ENCODE measurements at regions not wholly inside any gene's neighbourhood (a gene's known extent, or its start where the extent isn't known, plus 50 kb on each side); places are given as distances from the start of the nearest gene placed in this dataset.

DNA sequence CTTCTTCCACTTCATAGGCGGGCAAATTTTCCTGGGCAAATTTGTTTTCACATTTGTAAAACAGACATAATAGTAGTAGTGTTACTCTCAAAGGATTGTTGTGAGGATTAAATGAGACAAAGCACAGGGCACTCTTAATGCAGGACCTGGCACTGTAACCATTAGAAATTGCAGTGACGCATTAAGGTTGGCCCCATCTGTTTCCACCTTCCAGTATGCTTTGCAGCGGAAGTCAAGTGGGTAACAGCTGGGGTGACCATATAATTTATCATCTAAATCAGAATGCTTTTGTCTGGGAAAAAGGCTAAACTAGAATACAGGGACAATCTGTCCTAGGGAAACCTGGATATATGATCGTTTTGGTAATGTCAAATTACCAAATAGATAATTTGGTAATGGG is 132.5 kb upstream of the CACHD1 start (continued):
- TF ChIP-seq, protein P1, sequence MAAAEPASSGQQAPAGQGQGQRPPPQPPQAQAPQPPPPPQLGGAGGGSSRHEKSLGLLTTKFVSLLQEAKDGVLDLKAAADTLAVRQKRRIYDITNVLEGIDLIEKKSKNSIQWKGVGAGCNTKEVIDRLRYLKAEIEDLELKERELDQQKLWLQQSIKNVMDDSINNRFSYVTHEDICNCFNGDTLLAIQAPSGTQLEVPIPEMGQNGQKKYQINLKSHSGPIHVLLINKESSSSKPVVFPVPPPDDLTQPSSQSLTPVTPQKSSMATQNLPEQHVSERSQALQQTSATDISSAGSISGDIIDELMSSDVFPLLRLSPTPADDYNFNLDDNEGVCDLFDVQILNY (CRISPR knock-in tag; IDR thresholded peaks at IDR 0.05) = no peak
- TF ChIP-seq NFE2L1 (CRISPR knock-in tag; IDR thresholded peaks at IDR 0.05) (no peak), ETV6 (CRISPR knock-in tag; IDR thresholded peaks at IDR 0.05) (no peak), TCF7 (CRISPR knock-in tag; IDR thresholded peaks at IDR 0.05; ENCODE audit: low read depth) (no peak), GABPB1 (CRISPR knock-in tag; IDR thresholded peaks at IDR 0.05) (no peak)
- TF ChIP-seq, protein P2, sequence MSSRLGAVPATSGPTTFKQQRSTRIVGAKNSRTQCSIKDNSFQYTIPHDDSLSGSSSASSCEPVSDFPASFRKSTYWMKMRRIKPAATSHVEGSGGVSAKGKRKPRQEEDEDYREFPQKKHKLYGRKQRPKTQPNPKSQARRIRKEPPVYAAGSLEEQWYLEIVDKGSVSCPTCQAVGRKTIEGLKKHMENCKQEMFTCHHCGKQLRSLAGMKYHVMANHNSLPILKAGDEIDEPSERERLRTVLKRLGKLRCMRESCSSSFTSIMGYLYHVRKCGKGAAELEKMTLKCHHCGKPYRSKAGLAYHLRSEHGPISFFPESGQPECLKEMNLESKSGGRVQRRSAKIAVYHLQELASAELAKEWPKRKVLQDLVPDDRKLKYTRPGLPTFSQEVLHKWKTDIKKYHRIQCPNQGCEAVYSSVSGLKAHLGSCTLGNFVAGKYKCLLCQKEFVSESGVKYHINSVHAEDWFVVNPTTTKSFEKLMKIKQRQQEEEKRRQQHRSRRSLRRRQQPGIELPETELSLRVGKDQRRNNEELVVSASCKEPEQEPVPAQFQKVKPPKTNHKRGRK (CRISPR knock-in tag; IDR thresholded peaks at IDR 0.05; ENCODE audit: borderline replicate concordance) = no peak

DNA sequence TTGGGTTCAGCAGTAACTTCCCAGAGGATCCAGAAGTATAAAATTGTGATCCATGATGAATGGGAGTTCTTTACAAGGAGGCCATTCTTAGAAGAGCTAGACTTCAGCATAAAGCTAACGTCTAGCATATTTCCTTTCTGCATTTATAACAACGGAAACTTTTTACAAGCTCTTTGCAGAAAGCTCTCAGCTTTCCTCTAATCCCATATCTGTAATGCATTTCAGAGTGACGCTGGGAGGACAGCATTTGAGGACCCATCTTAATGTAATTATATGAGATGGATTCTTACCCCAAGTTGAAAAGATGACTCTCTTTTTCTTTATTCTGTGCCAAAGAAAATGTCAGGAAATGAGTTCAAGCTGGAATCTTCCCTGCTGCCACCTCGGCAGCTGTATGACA is 132.0 kb upstream of the CACHD1 start:
- TF ChIP-seq, protein P3, sequence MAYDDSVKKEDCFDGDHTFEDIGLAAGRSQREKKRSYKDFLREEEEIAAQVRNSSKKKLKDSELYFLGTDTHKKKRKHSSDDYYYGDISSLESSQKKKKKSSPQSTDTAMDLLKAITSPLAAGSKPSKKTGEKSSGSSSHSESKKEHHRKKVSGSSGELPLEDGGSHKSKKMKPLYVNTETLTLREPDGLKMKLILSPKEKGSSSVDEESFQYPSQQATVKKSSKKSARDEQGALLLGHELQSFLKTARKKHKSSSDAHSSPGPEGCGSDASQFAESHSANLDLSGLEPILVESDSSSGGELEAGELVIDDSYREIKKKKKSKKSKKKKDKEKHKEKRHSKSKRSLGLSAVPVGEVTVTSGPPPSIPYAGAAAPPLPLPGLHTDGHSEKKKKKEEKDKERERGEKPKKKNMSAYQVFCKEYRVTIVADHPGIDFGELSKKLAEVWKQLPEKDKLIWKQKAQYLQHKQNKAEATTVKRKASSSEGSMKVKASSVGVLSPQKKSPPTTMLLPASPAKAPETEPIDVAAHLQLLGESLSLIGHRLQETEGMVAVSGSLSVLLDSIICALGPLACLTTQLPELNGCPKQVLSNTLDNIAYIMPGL (CRISPR knock-in tag; IDR thresholded peaks at IDR 0.05) = no peak
- TF ChIP-seq NFE2L1 (CRISPR knock-in tag; IDR thresholded peaks at IDR 0.05) (no peak), RELA (CRISPR knock-in tag; IDR thresholded peaks at IDR 0.05; ENCODE audit: borderline replicate concordance) (no peak), NFATC4 (CRISPR knock-in tag; IDR thresholded peaks at IDR 0.05) (no peak), TEAD1 (CRISPR knock-in tag; IDR thresholded peaks at IDR 0.05) (no peak), FOXK1 (CRISPR knock-in tag; IDR thresholded peaks at IDR 0.05) (no peak)
- TF ChIP-seq, protein P4, sequence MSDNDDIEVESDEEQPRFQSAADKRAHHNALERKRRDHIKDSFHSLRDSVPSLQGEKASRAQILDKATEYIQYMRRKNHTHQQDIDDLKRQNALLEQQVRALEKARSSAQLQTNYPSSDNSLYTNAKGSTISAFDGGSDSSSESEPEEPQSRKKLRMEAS (CRISPR knock-in tag; IDR thresholded peaks at IDR 0.05) = no peak
- TF ChIP-seq, protein P5, sequence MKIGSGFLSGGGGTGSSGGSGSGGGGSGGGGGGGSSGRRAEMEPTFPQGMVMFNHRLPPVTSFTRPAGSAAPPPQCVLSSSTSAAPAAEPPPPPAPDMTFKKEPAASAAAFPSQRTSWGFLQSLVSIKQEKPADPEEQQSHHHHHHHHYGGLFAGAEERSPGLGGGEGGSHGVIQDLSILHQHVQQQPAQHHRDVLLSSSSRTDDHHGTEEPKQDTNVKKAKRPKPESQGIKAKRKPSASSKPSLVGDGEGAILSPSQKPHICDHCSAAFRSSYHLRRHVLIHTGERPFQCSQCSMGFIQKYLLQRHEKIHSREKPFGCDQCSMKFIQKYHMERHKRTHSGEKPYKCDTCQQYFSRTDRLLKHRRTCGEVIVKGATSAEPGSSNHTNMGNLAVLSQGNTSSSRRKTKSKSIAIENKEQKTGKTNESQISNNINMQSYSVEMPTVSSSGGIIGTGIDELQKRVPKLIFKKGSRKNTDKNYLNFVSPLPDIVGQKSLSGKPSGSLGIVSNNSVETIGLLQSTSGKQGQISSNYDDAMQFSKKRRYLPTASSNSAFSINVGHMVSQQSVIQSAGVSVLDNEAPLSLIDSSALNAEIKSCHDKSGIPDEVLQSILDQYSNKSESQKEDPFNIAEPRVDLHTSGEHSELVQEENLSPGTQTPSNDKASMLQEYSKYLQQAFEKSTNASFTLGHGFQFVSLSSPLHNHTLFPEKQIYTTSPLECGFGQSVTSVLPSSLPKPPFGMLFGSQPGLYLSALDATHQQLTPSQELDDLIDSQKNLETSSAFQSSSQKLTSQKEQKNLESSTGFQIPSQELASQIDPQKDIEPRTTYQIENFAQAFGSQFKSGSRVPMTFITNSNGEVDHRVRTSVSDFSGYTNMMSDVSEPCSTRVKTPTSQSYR (CRISPR knock-in tag; IDR thresholded peaks at IDR 0.05) = no peak
- no peaks in the 10 kb centered on the region; the same call in 1 of the 2 replicates for H3K27me3 Mint-ChIP-seq (ENCODE audit: low read depth)
- ATAC-seq (no peak), DNase-seq (ENCODE audit: low spot score) (no peak)
- H3K9me3 Mint-ChIP-seq = peaks cover 13% of the 10 kb centered on the region
- ChIA-PET POLR2A (no interaction called here), CTCF (no interaction called here)
- peaks cover 4% of the 10 kb centered on the region; the same call in 1 of the 2 replicates for H3K36me3 Mint-ChIP-seq
- no peak overlapping the region for H3K4me3 Mint-ChIP-seq
- H3K27ac Mint-ChIP-seq = no peak overlapping the region
- H3K4me1 Mint-ChIP-seq = peaks cover 4% of the 10 kb centered on the region

DNA sequence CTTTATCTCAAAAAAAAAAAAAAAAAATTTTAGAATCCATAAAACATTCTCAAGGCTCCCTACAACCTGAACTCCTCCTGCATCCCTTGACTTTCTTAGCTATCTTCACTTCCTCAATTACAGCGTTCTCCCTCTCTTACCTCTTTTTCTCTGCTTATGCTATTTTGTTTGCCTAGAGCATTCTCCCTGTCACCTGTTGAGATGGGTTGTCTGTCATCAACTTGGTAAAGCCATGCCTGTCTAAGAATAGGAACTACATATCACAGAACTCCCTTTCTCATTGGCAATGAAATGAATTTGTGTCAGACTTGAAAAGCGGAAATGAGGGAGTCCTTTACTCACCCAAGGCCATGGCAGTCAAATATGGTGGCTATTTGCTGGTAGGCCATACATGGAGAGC is 129.6 kb upstream of the CACHD1 start:
- Mint-ChIP-seq H3K27ac (no peak overlapping the region), H3K9me3 (peaks cover 13% of the 10 kb centered on the region), H3K36me3 (peaks cover 4% of the 10 kb centered on the region; the same call in 1 of the 2 replicates), H3K27me3 (ENCODE audit: low read depth) (no peaks in the 10 kb centered on the region; the same call in 1 of the 2 replicates), H3K4me3 (no peak overlapping the region), H3K4me1 (peaks cover 16% of the 10 kb centered on the region)
- ChIA-PET CTCF (no interaction called here), POLR2A (no interaction called here)
- ATAC-seq (no peak), DNase-seq (ENCODE audit: low spot score) (no peak)
- TF ChIP-seq ETV6 (CRISPR knock-in tag; IDR thresholded peaks at IDR 0.05) (no peak), ZNF423 (CRISPR knock-in tag; IDR thresholded peaks at IDR 0.05) (no peak), PRRX2 (CRISPR knock-in tag; IDR thresholded peaks at IDR 0.05) (no peak), ZNF138 (CRISPR knock-in tag; conservative IDR thresholded peaks at IDR 0.05) (no peak), ZNF317 (CRISPR knock-in tag; IDR thresholded peaks at IDR 0.05; ENCODE audit: borderline replicate concordance, low read depth) (no peak), TEAD1 (CRISPR knock-in tag; IDR thresholded peaks at IDR 0.05) (no peak), ATF1 (CRISPR knock-in tag; IDR thresholded peaks at IDR 0.05) (no peak), ZNF263 (CRISPR knock-in tag; IDR thresholded peaks at IDR 0.05; ENCODE audit: low read depth) (no peak), TP53 (CRISPR knock-in tag; IDR thresholded peaks at IDR 0.05) (no peak)
- TF ChIP-seq, protein P6, sequence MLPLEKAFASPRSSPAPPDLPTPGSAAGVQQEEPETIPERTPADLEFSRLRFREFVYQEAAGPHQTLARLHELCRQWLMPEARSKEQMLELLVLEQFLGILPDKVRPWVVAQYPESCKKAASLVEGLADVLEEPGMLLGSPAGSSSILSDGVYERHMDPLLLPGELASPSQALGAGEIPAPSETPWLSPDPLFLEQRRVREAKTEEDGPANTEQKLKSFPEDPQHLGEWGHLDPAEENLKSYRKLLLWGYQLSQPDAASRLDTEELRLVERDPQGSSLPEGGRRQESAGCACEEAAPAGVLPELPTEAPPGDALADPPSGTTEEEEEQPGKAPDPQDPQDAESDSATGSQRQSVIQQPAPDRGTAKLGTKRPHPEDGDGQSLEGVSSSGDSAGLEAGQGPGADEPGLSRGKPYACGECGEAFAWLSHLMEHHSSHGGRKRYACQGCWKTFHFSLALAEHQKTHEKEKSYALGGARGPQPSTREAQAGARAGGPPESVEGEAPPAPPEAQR (CRISPR knock-in tag; IDR thresholded peaks at IDR 0.05) = no peak
- TF ChIP-seq, protein P7, sequence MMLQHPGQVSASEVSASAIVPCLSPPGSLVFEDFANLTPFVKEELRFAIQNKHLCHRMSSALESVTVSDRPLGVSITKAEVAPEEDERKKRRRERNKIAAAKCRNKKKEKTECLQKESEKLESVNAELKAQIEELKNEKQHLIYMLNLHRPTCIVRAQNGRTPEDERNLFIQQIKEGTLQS (CRISPR knock-in tag; conservative IDR thresholded peaks at IDR 0.05) = no peak
- TF ChIP-seq, protein P8, sequence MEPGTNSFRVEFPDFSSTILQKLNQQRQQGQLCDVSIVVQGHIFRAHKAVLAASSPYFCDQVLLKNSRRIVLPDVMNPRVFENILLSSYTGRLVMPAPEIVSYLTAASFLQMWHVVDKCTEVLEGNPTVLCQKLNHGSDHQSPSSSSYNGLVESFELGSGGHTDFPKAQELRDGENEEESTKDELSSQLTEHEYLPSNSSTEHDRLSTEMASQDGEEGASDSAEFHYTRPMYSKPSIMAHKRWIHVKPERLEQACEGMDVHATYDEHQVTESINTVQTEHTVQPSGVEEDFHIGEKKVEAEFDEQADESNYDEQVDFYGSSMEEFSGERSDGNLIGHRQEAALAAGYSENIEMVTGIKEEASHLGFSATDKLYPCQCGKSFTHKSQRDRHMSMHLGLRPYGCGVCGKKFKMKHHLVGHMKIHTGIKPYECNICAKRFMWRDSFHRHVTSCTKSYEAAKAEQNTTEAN (CRISPR knock-in tag; IDR thresholded peaks at IDR 0.05) = no peak

Data from WTC11 (cell line).